DND-41 (cell line): ENCODE measurements at regions not wholly inside any gene's neighbourhood (a gene's known extent, or its start where the extent isn't known, plus 50 kb on each side); places are given as distances from the start of the nearest gene placed in this dataset.

Source experiments
- EZH2 ChIP-seq: IDR thresholded peaks from 3 replicates; pipeline ENCODE4 v1.6.1; 2012; ENCODE audit warnings: borderline replicate concordance, low read depth, mild to moderate bottlenecking, moderate library complexity, low read length, inconsistent platforms; ENCODE audit not compliant: severe bottlenecking
- TF ChIP-seq, protein P1 (sequence below): IDR thresholded peaks from 2 replicates; pipeline ENCODE4 v1.5.1; 2012; ENCODE audit warnings: borderline replicate concordance, low read length, moderate library complexity, mild to moderate bottlenecking; ENCODE audit not compliant: poor library complexity, severe bottlenecking; ENCODE audit errors: extremely low read depth

GRCh38 chr6:97765461-97765860, 482.4 kb upstream of the MMS22L start:
- TF ChIP-seq, protein P1, sequence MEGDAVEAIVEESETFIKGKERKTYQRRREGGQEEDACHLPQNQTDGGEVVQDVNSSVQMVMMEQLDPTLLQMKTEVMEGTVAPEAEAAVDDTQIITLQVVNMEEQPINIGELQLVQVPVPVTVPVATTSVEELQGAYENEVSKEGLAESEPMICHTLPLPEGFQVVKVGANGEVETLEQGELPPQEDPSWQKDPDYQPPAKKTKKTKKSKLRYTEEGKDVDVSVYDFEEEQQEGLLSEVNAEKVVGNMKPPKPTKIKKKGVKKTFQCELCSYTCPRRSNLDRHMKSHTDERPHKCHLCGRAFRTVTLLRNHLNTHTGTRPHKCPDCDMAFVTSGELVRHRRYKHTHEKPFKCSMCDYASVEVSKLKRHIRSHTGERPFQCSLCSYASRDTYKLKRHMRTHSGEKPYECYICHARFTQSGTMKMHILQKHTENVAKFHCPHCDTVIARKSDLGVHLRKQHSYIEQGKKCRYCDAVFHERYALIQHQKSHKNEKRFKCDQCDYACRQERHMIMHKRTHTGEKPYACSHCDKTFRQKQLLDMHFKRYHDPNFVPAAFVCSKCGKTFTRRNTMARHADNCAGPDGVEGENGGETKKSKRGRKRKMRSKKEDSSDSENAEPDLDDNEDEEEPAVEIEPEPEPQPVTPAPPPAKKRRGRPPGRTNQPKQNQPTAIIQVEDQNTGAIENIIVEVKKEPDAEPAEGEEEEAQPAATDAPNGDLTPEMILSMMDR, result no peak
- no peak for TF ChIP-seq EZH2
